HG03039 (cell line): ENCODE measurements at regions not wholly inside any gene's neighbourhood (a gene's known extent, or its start where the extent isn't known, plus 50 kb on each side); places are given as distances from the start of the nearest gene placed in this dataset.
"Not testable (repeated sequence)": the region's sequence is repeated elsewhere in the genome, so short reads cannot be mapped to it uniquely, and the experiment has no call there.

Source experiments
- ATAC-seq: cut with Tn5 transposase; IDR thresholded peaks from one replicate; pipeline ENCODE4 v1.9.1; 2021; ENCODE audit warnings: mild to moderate bottlenecking, moderate library complexity; ENCODE audit not compliant: unreplicated experiment

DNA sequence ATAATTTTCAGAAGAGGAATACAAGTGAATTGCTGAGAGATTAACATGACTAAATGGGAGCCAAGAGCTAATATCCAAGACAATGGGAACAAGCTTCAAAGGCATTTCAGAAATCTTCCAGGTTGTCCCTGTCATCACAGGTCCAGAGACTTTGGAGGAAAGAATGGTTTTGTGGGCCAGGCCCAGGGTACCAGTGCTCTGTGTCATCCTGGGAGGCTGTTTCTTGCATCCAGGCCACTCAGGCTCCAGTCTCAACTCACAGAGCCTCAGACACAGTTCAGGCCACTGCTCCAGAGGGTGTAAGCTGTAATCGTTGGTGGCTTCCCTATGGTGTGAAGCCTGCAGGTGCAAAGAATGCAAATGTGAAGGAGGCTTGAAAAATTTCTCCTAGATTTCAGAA lies 170.4 kb upstream of the NRG3 start:
- no peak for ATAC-seq

DNA sequence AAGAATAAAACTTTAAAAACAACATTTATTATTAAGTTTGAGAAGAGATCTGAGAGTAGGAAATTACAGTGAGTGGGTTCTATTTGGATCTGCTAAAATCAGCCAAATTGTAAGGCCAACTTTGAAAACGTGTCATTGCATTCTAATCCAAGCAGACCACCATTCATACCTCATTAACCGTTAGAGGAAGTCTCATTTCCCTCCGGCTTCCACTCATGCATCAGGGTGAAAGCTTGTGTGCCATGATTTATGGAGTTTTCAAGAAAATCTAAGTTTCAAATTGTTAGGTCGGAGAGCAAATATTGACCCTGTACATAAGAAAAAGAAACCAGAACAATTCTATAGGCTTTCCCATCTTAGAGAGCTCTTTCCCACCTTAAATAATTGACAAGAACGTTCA lies 166.6 kb upstream of the NRG3 start:
- no peak for ATAC-seq

DNA sequence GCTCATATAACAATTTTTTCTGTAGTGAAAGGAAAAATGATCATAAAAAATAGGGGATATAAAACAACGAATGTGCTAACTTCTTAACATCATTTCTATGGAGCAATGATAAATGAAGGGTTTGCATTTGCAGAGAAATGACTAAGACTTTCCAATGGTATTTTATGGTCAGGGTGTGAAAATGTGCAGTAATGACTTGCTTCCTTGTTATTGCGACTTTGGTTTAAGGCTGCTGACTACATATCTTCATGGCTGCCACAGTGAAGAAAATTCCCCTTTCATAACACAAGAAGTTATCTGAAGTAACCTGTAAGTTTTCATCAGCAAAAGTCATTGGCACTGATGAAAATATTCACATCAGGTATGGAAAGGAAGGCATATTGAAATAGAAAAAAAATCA lies 166.1 kb upstream of the NRG3 start:
- ATAC-seq: no peak

DNA sequence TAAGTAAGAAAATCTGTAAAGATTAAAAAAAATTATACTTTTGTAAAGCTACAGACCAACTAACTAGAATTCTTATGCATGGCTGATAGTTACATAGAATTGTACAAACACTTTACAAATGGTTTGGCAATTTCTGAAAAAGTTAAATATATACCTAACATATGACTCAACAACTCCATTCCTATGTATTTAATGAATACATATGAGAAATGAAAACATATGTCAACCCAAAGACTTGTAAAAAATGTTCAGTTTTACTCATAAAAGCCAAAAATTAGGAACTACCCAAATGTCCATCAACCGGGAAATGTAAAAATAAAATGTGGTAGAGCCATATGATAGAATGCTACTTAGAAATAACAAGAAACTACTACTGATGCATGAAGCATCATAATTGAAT lies 152.6 kb upstream of the NRG3 start:
- ATAC-seq: no peak

DNA sequence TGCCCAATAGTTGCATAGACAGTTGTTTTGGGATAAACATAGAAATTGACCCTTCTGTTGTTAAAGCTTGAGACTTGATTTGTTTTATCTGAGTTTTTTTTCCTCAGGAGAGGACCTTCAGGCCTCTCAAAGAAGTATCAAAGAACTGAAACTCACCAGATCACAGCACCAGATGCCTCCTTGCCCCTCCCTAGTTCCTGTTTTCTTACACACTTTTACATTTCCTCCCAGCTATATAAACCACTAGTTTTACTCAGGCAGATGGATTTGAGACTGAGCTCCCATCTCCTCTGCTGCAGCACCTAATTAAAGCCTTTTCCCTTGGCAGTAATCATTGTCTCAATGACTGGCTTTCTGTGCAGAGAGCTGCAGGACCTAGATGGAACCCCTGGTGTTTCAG lies 150.6 kb upstream of the NRG3 start:
- ATAC-seq: no peak

DNA sequence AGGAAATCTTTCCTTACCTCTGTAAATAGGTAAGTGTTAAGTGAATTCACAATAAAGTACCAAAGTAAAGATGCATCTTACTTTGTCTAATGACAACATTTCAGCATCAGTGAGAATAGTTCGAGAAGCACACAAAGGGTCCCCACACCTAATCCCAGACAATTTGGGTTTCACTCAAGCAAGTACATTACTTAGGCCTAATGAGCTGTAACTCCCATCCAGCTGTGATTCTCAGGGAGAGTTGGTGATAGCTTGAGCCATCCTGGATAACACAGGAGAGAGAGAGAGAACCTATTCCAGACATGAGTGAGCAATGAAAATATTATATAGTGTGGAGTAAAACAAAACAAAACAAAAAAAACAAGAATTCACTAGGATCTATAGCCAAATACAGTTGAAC lies 149.1 kb upstream of the NRG3 start:
- ATAC-seq: no peak

DNA sequence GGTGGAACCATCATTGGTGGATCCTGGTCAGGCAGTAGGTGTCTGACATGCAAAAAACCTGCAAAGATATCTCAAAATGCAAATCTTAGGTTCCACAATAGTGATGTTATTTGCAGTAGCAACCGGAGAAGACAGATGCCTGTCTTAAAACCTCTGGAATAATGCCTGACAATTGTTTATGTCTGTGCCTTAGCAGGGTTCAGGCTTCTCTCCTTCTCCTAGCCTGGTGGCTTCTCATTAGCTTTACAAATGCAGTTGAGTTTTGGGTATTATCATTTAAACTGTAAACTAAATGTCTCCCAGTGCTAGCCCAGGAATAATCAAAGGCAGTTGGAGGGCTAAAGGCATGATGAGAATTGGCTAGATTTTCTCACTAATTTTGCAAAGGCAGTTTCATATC lies 146.3 kb upstream of the NRG3 start:
- ATAC-seq: no peak

DNA sequence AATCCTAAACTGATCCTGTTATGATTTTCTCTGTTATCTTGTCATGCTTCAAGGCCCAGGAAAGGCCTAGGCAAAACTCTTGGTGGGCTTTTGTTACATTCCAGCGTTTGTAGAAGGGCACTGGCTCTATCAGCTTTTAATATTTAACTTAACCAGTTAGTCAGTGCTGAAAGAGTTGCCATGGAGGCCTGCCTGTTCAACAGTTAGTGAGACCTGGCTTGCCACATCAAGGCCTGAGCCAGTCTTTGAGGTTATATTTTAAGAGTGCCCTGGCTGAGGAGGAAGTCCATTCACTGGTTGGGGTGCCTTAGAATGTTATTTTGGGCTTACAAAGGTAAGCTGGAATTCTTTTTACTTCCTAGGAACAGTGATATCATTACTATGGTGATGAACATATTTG lies 144.1 kb upstream of the NRG3 start:
- no peak for ATAC-seq

DNA sequence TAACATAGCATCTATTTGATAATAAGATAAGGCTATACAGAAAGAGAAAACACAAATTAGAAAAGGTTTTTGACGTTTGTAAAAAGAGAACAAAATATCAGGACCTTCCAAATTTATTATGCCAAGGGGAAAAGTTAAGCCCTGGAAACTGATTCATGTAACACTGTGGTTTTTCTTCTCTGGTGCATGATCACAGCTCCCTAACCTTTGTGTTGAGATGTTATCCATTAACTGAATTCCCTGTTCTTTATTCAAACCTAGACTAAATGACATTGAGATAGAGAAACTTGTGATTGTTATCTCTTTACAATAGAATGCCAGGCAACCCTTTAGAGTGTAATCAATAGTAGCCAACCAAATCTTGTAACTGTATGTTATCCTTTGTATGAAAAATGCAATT lies 141.5 kb upstream of the NRG3 start:
- ATAC-seq: no peak

DNA sequence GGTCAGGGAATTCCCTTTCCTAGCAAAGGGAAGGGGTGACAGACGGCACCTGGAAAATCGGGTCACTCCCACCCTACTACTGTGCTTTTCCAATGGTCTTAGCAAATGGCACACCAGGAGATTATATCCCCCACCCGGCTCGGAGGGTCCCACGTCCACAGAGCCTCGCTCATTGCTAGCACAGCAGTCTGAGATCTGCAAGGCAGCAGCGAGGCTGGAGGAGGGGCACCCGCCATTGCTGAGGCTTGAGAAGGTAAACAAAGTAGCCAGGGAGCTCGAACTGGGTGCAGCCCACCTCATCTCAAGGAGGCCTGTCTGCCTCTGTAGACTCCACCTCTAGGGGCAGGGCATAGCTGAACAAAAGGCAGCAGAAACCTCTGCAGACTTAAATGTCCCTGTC lies 139.8 kb upstream of the NRG3 start:
- ATAC-seq: not testable (repeated sequence)

DNA sequence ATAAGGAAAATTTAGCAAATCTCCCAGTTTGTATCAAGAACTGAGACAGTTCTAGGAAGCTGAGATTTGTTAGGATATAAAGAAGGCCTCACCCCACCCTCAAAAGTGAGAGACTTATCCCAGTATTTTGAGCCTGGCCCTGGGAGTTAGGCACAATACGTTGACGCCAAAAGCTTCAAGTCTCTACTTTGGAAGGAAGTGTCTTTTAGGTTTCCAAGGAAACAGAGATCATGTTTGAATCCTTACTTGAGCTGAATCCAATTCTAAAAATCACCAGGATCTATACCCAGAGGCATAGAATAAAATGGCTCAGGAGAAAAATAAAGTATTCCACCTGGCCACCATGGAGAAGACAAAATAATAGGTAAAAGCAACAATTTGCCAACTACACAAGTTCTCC lies 115.9 kb upstream of the NRG3 start:
- ATAC-seq: no peak

DNA sequence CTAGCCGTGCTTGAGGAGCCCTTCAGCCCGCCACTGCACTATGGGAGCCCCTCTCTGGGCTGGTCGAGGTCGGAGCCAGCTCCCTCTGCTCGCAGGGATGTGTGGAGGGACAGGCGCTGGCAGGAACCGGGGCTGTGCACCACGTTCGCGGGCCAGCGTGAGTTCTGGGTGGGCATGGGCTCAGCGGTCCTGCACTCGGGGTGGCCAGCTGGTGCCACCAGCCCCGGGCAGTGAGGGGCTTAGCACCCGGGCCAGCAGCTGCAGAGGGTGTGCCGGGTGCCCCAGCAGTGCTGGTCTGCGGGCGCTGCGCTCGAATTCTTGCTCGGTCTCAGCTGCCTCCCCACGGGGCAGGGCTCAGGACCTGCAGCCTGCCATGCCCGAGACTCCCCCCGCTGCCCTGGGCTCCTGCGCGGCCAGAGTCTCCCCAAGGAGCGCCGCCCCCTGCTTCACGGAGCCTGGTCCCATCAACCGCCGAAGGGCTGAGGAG lies 90.8 kb upstream of the NRG3 start:
- no peak for ATAC-seq

DNA sequence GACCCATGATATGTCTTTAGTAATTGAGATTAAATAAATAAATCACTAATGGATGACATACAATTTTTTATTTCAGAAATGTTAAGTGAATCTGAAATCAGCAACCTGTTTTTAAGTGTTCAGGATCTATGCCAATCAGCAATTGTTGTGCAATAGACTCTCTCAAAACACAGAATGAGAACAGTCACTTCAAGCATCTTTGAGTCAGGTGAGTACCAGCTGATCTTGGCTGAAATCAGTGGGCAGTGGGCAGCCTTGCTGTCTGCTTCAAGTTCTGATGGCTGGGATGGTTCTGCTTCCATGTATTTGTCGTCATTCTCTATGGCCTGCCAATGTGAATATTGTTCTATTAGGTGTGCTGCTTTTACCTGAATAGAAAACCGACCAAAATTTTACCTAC lies 82.3 kb upstream of the NRG3 start:
- ATAC-seq: no peak

DNA sequence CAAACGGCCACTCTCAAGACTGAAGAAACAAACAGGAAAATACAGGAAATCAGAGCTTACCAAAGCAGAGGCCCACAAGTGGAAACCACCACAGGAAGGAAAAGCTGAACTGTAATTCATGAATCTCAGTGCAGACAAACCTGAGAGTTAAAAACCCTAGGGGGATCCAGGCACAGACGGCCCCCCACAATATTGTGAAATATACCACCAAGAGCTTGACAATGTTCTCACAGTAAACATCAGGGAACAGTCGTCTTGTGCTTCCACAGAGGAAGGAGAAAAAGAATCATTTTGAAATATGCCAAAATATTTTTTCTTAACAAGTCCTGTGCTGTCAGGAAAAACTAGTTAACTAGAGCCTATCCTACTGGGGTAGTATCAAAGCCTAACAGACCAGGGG lies 68.2 kb upstream of the NRG3 start:
- no peak for ATAC-seq

DNA sequence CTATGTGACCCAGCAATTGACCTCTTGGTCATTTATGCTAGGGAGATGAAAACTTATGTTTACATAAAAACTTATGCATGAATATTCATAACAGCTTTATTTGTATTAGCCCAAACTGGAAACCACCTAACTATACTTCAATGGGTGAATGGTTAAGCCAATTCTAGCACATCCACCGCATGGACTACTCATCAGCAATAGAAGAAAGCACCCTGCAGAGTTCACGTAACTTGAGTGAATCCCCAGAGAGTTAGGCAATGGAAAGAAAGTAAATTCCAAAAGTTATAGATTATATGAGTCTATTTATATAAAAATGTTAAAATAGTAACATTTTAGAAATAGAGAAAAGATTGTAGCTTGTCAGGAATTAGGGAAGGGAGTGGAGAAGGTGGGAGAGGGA lies 60.2 kb upstream of the NRG3 start:
- ATAC-seq: no peak

DNA sequence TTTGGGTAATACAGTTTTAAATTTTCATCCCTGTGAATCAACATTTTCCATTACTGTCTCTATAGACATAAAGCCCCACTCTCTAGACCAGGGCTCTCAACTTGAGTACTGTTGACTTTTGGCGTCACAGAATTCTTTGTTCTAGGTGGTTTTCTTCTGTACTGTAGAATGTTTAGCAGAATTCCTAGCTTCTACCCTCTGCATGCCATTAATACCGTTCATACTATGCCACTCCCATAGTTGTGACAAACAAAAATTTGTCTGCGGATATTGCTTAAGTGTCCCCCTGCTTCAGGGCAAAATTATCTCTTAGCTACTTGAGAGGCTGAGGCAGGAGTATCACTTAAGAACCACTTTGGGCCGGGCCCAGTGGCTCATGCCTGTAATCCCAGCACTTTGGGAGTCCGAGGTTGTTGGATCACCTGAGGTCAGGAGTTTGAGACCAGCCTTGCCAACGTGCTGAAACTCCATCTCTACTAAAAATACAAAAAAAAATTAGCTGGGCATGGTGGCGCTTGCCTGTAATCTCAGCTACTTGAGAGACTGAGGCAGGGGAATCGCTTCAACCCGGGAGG lies 57.3 kb upstream of the NRG3 start:
- no peak for ATAC-seq

DNA sequence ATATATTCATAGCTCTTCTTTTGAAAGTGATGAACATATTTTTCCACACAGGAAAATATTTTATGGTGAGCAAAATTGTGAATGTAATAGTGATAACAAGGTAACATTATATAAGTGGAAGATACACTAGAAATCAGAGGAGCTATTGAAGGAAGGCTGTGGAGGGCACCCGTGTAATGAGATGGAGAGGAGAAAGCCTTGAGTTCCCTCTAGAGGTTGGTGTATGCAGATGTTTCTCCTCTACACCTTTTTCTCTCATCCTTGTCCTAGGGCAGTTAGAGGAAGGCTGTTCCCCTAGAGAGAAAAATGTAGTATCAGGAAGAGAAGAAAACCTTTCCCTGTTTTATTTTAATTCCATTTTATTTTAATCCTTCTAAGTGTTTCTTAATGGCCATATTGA lies 54.6 kb upstream of the NRG3 start:
- ATAC-seq: no peak
